GM23338 (cell line): ENCODE measurements at regions not wholly inside any gene's neighbourhood (a gene's known extent, or its start where the extent isn't known, plus 50 kb on each side); places are given as distances from the start of the nearest gene placed in this dataset.

Experiments
- ATAC-seq: fragments of 200-7000 bp; cut with Tn5 transposase; 3 replicates; pipeline ENCODE4 v1.9.1; 2020
- DNase-seq: peaks from one replicate; pipeline ENCODE4 v3.0.0-alpha.2; 2015; ENCODE audit warnings: low spot score
- H2AFZ ChIP-seq: fragments of 200-600 bp; sonication (generic); 2 replicates; pipeline ENCODE4 v1.8.0; 2016; ENCODE audit warnings: antibody characterized with exemption, mild to moderate bottlenecking, moderate library complexity
- H3F3A ChIP-seq: fragments of 200-600 bp; sonication (generic); replicated peaks from 2 replicates; pipeline ENCODE4 v1.8.0; 2017; ENCODE audit warnings: antibody characterized with exemption, mixed run types, low read depth
- H3K27ac ChIP-seq: fragments of 200-600 bp; sonication (generic); 2 replicates; pipeline ENCODE4 v1.6.1; 2016; ENCODE audit warnings: low read depth
- H3K27me3 ChIP-seq: fragments of 200-600 bp; sonication (generic); 2 replicates; pipeline ENCODE4 v1.8.0; 2016; ENCODE audit warnings: mild to moderate bottlenecking, mixed run types, moderate library complexity; ENCODE audit not compliant: insufficient read depth
- H3K36me3 ChIP-seq: fragments of 200-600 bp; sonication (generic); 2 replicates; pipeline ENCODE4 v1.8.0; 2016; ENCODE audit warnings: mild to moderate bottlenecking; ENCODE audit not compliant: insufficient read depth
- H3K4me1 ChIP-seq: fragments of 200-600 bp; sonication (generic); 2 replicates; pipeline ENCODE4 v1.8.0; 2016; ENCODE audit warnings: mild to moderate bottlenecking, moderate library complexity; ENCODE audit not compliant: insufficient read depth
- H3K4me2 ChIP-seq: fragments of 200-600 bp; sonication (generic); 2 replicates; pipeline ENCODE4 v1.7.1; 2017; ENCODE audit warnings: mixed run types
- H3K4me3 ChIP-seq: fragments of 200-600 bp; sonication (generic); 2 replicates; pipeline ENCODE4 v1.6.1; 2016; ENCODE audit warnings: mixed run types
- H3K79me2 ChIP-seq: fragments of 200-600 bp; sonication (generic); replicated peaks from 2 replicates; pipeline ENCODE4 v1.8.0; 2017; ENCODE audit warnings: mild to moderate bottlenecking; ENCODE audit not compliant: insufficient read depth
- H3K9me2 ChIP-seq: fragments of 200-600 bp; sonication (generic); 2 replicates; pipeline ENCODE4 v1.8.0; 2017; ENCODE audit not compliant: insufficient read depth
- H4K20me1 ChIP-seq: fragments of 200-600 bp; sonication (generic); replicated peaks from 2 replicates; pipeline ENCODE4 v1.8.0; 2017; ENCODE audit warnings: mild to moderate bottlenecking; ENCODE audit not compliant: insufficient read depth
- H3K27ac Mint-ChIP-seq: 2 replicates; pipeline ENCODE4 v1.8.0; 2020; ENCODE audit warnings: inconsistent platforms, mild to moderate bottlenecking, moderate library complexity, mixed read lengths
- H3K27me3 Mint-ChIP-seq: 3 replicates; pipeline ENCODE4 v1.8.0; 2022; ENCODE audit warnings: low read depth, mild to moderate bottlenecking, moderate library complexity, mixed read lengths, inconsistent platforms; ENCODE audit not compliant: insufficient read depth, poor library complexity
- H3K36me3 Mint-ChIP-seq: 3 replicates; pipeline ENCODE4 v1.8.0; 2021; ENCODE audit warnings: low read depth, mild to moderate bottlenecking, inconsistent platforms, moderate library complexity, mixed read lengths
- H3K4me1 Mint-ChIP-seq: 3 replicates; pipeline ENCODE4 v1.8.0; 2020; ENCODE audit warnings: mild to moderate bottlenecking, inconsistent platforms, mixed read lengths
- H3K4me3 Mint-ChIP-seq: 3 replicates; pipeline ENCODE4 v1.8.0; 2021; ENCODE audit warnings: moderate library complexity, mild to moderate bottlenecking, inconsistent platforms, mixed read lengths
- H3K9me3 Mint-ChIP-seq: 3 replicates; pipeline ENCODE4 v1.8.0; 2020; ENCODE audit warnings: moderate library complexity, mild to moderate bottlenecking, inconsistent platforms, mixed read lengths
- CREB1 ChIP-seq: fragments of 250-450 bp; sonication (Bioruptor Pico); IDR thresholded peaks from 2 replicates; pipeline ENCODE4 v1.5.0; 2020; ENCODE audit warnings: low read depth, mild to moderate bottlenecking, moderate library complexity
- ETS1 ChIP-seq: IDR thresholded peaks from 2 replicates; pipeline ENCODE4 v1.6.1; 2016; ENCODE audit warnings: antibody characterized with exemption
- EZH2 ChIP-seq: fragments of 200-600 bp; sonication (generic); IDR thresholded peaks from one replicate; pipeline ENCODE4 v1.8.0; 2017; ENCODE audit warnings: antibody characterized with exemption, mild to moderate bottlenecking, low read depth; ENCODE audit not compliant: unreplicated experiment
- JUNB ChIP-seq: IDR thresholded peaks from one replicate; pipeline ENCODE4 v1.6.1; 2016; ENCODE audit warnings: antibody characterized with exemption; ENCODE audit not compliant: unreplicated experiment
- NANOG ChIP-seq: IDR thresholded peaks from 2 replicates; pipeline ENCODE4 v1.6.1; 2016; ENCODE audit warnings: antibody characterized with exemption, borderline replicate concordance
- POLR2AphosphoS5 ChIP-seq: IDR thresholded peaks from 2 replicates; pipeline ENCODE4 v1.6.1; 2016; ENCODE audit warnings: antibody characterized with exemption, low read depth
- REST ChIP-seq: IDR thresholded peaks from one replicate; pipeline ENCODE4 v1.6.1; 2018; ENCODE audit warnings: antibody characterized with exemption; ENCODE audit not compliant: unreplicated experiment
- STAT1 ChIP-seq: IDR thresholded peaks from one replicate; pipeline ENCODE4 v1.6.1; 2016; ENCODE audit warnings: antibody characterized with exemption; ENCODE audit not compliant: unreplicated experiment
- ZNF114 ChIP-seq: fragments of 250-450 bp; sonication (Bioruptor Pico); IDR thresholded peaks from 2 replicates; pipeline ENCODE4 v1.5.0; 2020; ENCODE audit warnings: mild to moderate bottlenecking, moderate library complexity
- ZNF331 ChIP-seq: fragments of 250-450 bp; sonication (Bioruptor Pico); IDR thresholded peaks from 2 replicates; pipeline ENCODE4 v1.5.0; 2020; ENCODE audit warnings: low read depth, mild to moderate bottlenecking, moderate library complexity
- ZNF462 ChIP-seq: fragments of 250-450 bp; sonication (Bioruptor Pico); IDR thresholded peaks from 2 replicates; pipeline ENCODE4 v1.5.0; 2020; ENCODE audit warnings: mild to moderate bottlenecking, moderate library complexity

- no peak for ATAC-seq
- Histone ChIP-seq H3K36me3 (no peaks in the 10 kb centered on the region), H3K4me3 (no peak overlapping the region), H3K4me1 (no peaks in the 10 kb centered on the region), H3K4me2 (no peak overlapping the region), H3K79me2 (no peaks in the 10 kb centered on the region), H3K9me2 (no peaks in the 10 kb centered on the region; the same call in 1 of the 2 replicates), H4K20me1 (no peaks in the 10 kb centered on the region), H3F3A (no peaks in the 10 kb centered on the region), H3K27ac (no peak overlapping the region), H2AFZ (no peak overlapping the region), H3K27me3 (no peaks in the 10 kb centered on the region)
- peaks cover 4% of the 10 kb centered on the region; the same call in 2 of the 3 replicates for H3K36me3 Mint-ChIP-seq
- no peak overlapping the region for H3K4me3 Mint-ChIP-seq
- TF ChIP-seq REST, result no peak
- no peak for TF ChIP-seq EZH2
- TF ChIP-seq JUNB, result no peak
- TF ChIP-seq NANOG, result no peak
- no peak for TF ChIP-seq POLR2AphosphoS5
- no peak for TF ChIP-seq ZNF331 (CRISPR knock-in tag)
- TF ChIP-seq CREB1 (CRISPR knock-in tag), result no peak
- TF ChIP-seq ZNF114 (CRISPR knock-in tag), result no peak
- TF ChIP-seq ZNF462 (CRISPR knock-in tag), result no peak
- no peak for TF ChIP-seq ETS1
- TF ChIP-seq STAT1, result no peak
- H3K9me3 Mint-ChIP-seq, result peaks cover 11% of the 10 kb centered on the region; the same call in 2 of the 3 replicates
- H3K27me3 Mint-ChIP-seq, result peaks cover 4% of the 10 kb centered on the region
- DNase-seq, result no peak
- peaks cover 8% of the 10 kb centered on the region for H3K4me1 Mint-ChIP-seq
- H3K27ac Mint-ChIP-seq, result no peak overlapping the region
Measured at GRCh38 chr10:4003348-4003973, 218.5 kb upstream of the KLF6 start.
